ENCODE measurements at regions not wholly inside any gene's neighbourhood (a gene's known extent, or its start where the extent isn't known, plus 50 kb on each side); places are given as distances from the start of the nearest gene placed in this dataset.

DNA sequence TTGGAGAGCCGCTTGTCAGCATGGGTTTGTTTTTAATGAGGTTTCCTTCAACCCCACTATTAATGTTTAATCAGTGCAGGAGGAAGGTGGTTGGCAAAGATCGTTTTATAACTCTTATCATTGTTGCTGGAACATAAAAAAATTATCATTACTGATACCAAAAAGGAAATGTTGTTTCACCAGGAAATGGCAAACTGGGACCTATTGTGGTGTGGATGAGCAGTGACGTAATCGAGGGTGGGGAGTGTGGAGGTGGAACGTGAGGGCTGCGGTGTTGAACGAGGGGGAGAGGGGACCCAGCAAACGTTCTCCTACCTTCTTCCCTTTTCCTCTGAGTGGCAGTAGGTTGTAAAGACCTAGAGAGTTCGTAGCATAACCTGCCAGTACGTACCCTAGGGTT lies 71.9 kb upstream of the TOMM7 start:
- WGBS (ENCODE audit: insufficient coverage): 81% methylated on average over 5 of the region's 10 CpGs
- Mint-ChIP-seq H3K9me3 (no peaks in the 10 kb centered on the region), H3K27ac (no peak overlapping the region), H3K27me3 (ENCODE audit: low read depth in 2 of 2) (peaks cover 12 to 18% of the 10 kb centered on the region in 2 donors), H3K4me1 (no peaks in the 10 kb centered on the region), H3K4me3 (no peak overlapping the region), H3K36me3 (no peaks in the 10 kb centered on the region)
- Histone ChIP-seq H3K9me3 (ENCODE audit: control insufficient read depth, insufficient read depth, low read length) (no peaks in the 10 kb centered on the region), H3K4me3 (ENCODE audit: low read length) (no peak overlapping the region), H3K4me1 (ENCODE audit: control insufficient read depth, insufficient read depth, low read length) (no peaks in the 10 kb centered on the region), H3K27ac (ENCODE audit: low read length) (no peak overlapping the region), H3K36me3 (ENCODE audit: control insufficient read depth, insufficient read depth, low read length) (no peaks in the 10 kb centered on the region), H3K27me3 (ENCODE audit: control insufficient read depth, insufficient read depth, low read length) (no peaks in the 10 kb centered on the region)
- no peak for DNase-seq
- no peak for TF ChIP-seq CTCF (IDR thresholded peaks at IDR 0.05)
- ATAC-seq: no peak
- intact Hi-C loops (cut with micrococcal nuclease): no loop called here

GRCh38 chr7:22890773-22891172 lies 68.1 kb upstream of the TOMM7 start:
- ATAC-seq (no peak), DNase-seq (no peak)
- Mint-ChIP-seq H3K9me3 (no peaks in the 10 kb centered on the region), H3K36me3 (no peaks in the 10 kb centered on the region), H3K27me3 (ENCODE audit: low read depth in 2 of 2) (peaks cover 12% of the 10 kb centered on the region in 2 donors), H3K4me3 (no peak overlapping the region), H3K27ac (no peak overlapping the region), H3K4me1 (peaks cover 0 to 7% of the 10 kb centered on the region in 2 donors)
- H3K4me3 ChIP-seq (ENCODE audit: low read length): no peak overlapping the region
- intact Hi-C loops (cut with micrococcal nuclease): no loop called here
- WGBS (ENCODE audit: insufficient coverage): 85% methylated on average over 4 of the region's 4 CpGs
- H3K4me1 ChIP-seq (ENCODE audit: control insufficient read depth, insufficient read depth, low read length): peaks cover 4% of the 10 kb centered on the region
- TF ChIP-seq CTCF (IDR thresholded peaks at IDR 0.05): no peak
- H3K9me3 ChIP-seq (ENCODE audit: control insufficient read depth, insufficient read depth, low read length): no peaks in the 10 kb centered on the region
- no peak overlapping the region for H3K27ac ChIP-seq (ENCODE audit: low read length)
- H3K36me3 ChIP-seq (ENCODE audit: control insufficient read depth, insufficient read depth, low read length): no peaks in the 10 kb centered on the region
- H3K27me3 ChIP-seq (ENCODE audit: control insufficient read depth, insufficient read depth, low read length): no peaks in the 10 kb centered on the region

DNA sequence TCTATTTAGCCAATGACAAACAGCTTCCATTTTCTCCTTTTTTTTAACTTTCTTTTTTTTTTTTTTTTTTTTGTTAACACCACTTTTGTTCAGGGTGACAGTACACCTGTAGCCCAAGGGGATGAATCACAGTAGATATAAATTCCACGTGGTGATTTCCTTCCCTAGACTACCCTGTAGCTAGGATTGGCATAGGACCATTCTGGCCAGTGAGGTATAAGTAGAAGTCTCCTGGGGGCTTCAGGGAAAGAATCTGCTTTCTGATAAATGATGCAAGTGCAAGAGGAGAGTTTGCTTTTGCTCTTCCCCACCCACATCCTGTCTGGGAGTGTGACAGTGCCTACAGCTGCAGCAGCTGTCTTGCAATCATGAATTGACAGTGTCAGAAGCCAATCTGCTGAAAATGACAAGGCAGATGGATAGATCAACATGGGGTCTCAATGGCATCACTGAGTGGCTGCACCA lies 63.2 kb upstream of the TOMM7 start:
- no peaks in the 10 kb centered on the region for H3K36me3 ChIP-seq (ENCODE audit: control insufficient read depth, insufficient read depth, low read length)
- intact Hi-C loops (cut with micrococcal nuclease): no loop called here
- peak in 1 of 2 donors; percentile 56 for DNase-seq
- no peak overlapping the region for H3K4me3 ChIP-seq (ENCODE audit: low read length)
- no peaks in the 10 kb centered on the region for H3K27me3 ChIP-seq (ENCODE audit: control insufficient read depth, insufficient read depth, low read length)
- no peak overlapping the region for H3K27ac ChIP-seq (ENCODE audit: low read length)
- Mint-ChIP-seq H3K4me1 (peaks cover 0 to 8% of the 10 kb centered on the region in 2 donors), H3K9me3 (no peaks in the 10 kb centered on the region), H3K27ac (no peak overlapping the region), H3K36me3 (no peaks in the 10 kb centered on the region), H3K27me3 (ENCODE audit: low read depth in 2 of 2) (peaks cover 0 to 5% of the 10 kb centered on the region in 2 donors), H3K4me3 (no peak overlapping the region)
- no peaks in the 10 kb centered on the region for H3K9me3 ChIP-seq (ENCODE audit: control insufficient read depth, insufficient read depth, low read length)
- WGBS (ENCODE audit: insufficient coverage): no CpG with 5 or more reads among the region's 1 CpG
- peaks cover 4% of the 10 kb centered on the region for H3K4me1 ChIP-seq (ENCODE audit: control insufficient read depth, insufficient read depth, low read length)
- no peak for TF ChIP-seq CTCF (IDR thresholded peaks at IDR 0.05)
- peak; percentile 52 to 78 (median 74) for ATAC-seq
